GM12875 (cell line): ENCODE measurements at regions not wholly inside any gene's neighbourhood (a gene's known extent, or its start where the extent isn't known, plus 50 kb on each side); places are given as distances from the start of the nearest gene placed in this dataset.
"Not testable (repeated sequence)": the region's sequence is repeated elsewhere in the genome, so short reads cannot be mapped to it uniquely, and the experiment has no call there.

Source experiments
- H3K4me3 ChIP-seq: one replicate; pipeline ENCODE4 v1.5.1; 2011; ENCODE audit warnings: low read depth, low read length, control low read depth
- TF ChIP-seq, protein P1 (sequence below): IDR thresholded peaks from 2 replicates; pipeline ENCODE4 v1.5.1; 2011; ENCODE audit warnings: low read depth, mild to moderate bottlenecking, control low read depth, inconsistent platforms, low read length, moderate library complexity, borderline replicate concordance; ENCODE audit not compliant: insufficient read depth

DNA sequence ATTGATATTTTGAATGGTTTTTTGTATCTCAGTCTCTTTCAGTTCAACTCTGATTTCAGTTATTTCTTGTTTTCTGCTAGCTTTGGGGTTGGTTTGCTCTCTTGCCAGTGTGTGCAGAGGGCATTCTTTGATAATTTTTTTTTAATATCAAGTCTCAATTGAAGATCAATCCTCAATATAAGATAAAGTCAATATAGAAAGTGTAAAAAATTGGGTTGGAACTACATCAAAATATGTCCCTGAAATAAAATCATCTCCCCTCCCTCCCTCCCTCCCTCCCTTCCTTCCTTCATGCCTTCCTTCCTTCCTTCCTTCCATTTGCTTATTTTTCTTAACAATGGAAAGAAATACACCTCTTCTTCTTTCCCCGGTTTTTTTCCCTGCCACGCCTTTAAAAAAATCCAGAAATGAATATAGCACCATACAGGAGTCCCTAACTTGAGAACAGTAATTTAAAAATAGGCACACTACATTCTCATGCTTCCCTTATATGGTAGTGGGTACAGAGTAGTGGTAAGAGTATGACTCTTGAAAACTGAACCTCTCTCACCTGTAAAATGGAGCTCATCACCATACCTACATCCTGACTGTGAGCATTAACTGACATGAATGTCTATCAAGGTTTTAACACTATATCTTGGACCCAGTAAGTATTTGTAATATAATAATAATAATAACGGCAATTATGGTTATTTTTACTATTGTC lies 221.9 kb downstream of the GIPC2 start:
- H3K4me3 ChIP-seq: no peak overlapping the region
- TF ChIP-seq, protein P1, sequence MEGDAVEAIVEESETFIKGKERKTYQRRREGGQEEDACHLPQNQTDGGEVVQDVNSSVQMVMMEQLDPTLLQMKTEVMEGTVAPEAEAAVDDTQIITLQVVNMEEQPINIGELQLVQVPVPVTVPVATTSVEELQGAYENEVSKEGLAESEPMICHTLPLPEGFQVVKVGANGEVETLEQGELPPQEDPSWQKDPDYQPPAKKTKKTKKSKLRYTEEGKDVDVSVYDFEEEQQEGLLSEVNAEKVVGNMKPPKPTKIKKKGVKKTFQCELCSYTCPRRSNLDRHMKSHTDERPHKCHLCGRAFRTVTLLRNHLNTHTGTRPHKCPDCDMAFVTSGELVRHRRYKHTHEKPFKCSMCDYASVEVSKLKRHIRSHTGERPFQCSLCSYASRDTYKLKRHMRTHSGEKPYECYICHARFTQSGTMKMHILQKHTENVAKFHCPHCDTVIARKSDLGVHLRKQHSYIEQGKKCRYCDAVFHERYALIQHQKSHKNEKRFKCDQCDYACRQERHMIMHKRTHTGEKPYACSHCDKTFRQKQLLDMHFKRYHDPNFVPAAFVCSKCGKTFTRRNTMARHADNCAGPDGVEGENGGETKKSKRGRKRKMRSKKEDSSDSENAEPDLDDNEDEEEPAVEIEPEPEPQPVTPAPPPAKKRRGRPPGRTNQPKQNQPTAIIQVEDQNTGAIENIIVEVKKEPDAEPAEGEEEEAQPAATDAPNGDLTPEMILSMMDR: no peak

DNA sequence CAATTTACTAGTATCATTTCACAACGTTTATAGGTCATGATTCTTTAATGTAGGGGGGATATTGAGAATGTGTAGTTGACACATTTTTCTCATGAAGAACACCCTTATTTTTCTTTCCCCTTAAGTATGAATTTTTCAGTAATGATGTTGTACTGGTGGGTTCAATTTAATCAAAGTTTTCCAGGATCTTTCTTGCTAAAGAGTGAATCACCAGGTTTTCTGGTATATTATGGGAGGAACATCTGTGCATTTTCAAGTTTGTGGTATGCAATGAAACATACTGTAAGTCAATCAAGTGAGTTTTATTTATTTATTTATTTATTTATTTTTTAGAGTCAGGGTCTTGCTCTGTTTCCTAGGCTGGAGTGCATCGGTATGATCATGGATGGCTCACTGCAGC lies 221.2 kb upstream of the PTGFR start:
- H3K4me3 ChIP-seq: no peak overlapping the region
- TF ChIP-seq, protein P1: no peak

DNA sequence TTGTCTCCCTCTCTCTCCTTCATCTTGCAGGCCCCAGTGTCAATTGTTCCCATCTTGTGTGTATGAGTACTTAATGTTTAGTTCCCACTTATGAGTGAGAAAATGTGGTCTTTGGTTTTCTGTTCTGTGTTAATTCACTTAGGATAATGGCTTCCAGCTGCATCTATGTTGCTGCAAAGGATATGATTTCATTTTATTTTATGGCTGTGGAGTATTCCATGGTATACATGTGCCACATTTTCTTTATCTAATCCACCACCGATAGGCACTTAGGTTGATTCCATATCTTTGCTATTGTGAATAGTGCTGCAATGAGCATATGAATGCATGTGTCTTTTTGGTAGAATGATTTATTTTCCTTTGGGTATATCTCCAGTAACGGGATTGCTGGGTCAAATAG lies 219.4 kb upstream of the PTGFR start:
- not testable (repeated sequence) for H3K4me3 ChIP-seq

DNA sequence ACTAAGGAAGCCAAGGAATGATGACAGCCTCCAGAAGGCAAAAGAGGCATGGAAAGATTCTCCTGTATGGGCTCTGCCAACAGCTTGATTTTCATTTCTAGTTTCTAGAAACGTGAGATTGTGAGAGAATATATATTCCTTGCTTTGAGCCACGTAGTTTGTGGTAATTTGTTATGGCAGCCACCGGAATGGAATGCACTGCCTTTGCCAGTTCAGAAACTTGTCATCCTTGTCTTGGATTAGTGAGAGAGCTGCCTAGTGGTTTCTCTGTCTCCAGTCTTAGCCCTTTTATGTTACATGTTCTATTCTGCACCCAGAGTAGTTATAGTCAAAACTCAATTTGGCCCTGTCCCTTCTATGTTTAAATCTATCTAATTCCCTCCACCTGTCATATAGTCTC lies 216.0 kb upstream of the PTGFR start:
- TF ChIP-seq, protein P1: no peak
- H3K4me3 ChIP-seq: no peak overlapping the region

DNA sequence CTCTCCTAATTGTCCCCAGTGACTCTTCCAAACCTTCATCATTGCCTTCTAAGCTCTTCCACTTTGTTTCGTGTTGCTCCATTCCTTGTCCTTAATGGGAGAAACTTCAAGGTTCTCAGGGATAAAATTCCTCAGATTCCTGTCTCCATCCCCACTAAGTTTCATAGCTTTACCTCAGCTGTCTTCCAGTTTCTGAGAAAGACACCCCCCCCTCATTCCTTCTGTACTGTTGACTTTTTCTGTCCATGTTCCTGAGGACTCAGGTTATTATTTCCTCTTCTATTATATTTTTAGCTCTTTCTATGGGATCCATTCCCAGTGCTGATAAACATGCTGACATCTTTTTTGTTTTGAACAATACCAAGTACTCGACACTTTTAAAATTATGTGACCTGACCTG lies 215.3 kb upstream of the PTGFR start:
- no peak overlapping the region for H3K4me3 ChIP-seq
- TF ChIP-seq, protein P1: no peak

DNA sequence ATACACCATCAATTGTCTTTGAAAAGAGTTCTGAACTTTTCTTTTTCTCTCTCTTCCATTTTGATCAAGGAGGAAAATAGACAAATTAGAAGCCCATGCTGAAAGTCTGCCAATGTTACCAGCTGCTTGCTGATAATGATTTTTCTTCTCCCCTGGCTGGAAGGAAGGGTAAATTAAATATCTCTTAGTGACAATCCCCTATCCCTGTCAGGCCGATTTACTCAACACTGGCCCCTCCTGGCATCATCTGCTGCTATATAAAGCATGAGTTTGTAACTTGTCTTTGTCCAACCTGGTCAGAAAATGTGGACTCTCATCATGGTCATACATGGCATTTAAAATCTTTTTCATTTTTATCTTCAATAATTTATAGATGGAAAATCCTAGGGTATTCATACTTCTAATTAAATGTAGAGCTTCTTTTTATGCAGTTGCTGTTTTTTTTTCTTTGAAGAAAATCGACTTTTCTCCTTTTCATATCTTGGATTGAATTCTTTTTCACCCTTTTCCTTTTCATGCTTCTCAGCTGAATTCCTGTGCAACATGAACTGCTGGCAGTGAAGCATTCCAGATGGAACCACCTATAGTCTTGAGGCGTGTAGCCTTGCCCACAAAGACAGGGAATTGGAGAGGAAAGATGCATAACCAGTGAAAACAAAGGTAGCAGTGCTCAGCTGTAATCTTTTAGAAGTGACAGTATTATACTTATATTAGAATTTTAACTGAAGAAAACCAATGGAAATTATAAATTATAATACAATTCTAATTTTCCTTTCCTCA lies 214.7 kb upstream of the PTGFR start:
- TF ChIP-seq, protein P1: no peak
- no peak overlapping the region for H3K4me3 ChIP-seq

DNA sequence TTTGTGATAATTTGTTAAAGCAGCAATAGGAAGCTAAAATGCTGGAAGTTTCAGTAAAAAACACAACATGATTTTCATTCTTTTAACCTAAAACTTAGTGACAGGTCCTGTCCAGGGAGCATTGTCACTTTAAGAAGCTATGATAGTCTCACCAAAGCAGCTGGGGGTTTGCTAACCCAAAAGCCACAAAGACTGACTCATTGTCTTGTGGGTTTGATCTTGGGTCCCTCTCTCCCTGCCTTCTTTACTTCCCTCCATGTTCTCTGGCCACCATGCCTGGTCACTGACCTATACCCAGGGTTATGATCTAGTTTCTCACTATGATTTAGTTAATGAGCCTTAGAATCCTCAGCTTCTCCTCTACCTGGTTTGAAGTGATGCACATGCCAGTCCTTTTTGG lies 213.5 kb upstream of the PTGFR start:
- no peak overlapping the region for H3K4me3 ChIP-seq
- TF ChIP-seq, protein P1: no peak

DNA sequence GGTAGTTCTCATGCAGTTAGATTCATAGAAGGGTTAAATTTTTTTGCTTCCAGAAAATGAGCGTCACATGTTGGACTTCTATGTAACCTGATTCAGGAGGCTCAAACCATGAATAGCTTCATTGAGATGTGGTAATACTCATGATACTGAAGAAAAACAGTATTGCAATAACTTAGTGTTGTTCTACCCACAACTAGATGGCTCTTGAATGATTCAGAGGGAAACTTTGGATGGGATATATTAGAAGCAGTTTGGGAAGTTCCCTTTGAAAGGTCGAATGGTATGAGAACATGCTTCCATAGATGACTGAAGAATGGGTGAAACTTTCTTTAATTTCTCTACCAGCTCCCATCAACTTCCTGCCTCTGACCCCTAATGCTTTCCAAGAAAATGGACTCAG lies 211.7 kb upstream of the PTGFR start:
- no peak overlapping the region for H3K4me3 ChIP-seq
- TF ChIP-seq, protein P1: no peak
